ENCODE measurements at regions not wholly inside any gene's neighbourhood (a gene's known extent, or its start where the extent isn't known, plus 50 kb on each side); places are given as distances from the start of the nearest gene placed in this dataset.
A peak's percentile ranks its signal among the peaks of the same experiment; 100 is the strongest.

- no peak overlapping the region for H3K27ac ChIP-seq
- no peak overlapping the region for H3K4me3 ChIP-seq
Measured at GRCh38 chr1:228927946-228928898, 192.9 kb downstream of the RHOU start.

- Histone ChIP-seq H3K27ac (no peak overlapping the region), H3K4me3 (no peak overlapping the region)
Measured at GRCh38 chr1:228929476-228930027, 194.3 kb downstream of the RHOU start.

GRCh38 chr1:228930479-228930957, 195.2 kb downstream of the RHOU start:
- Histone ChIP-seq H3K4me3 (no peak overlapping the region), H3K27ac (no peak overlapping the region)

- no peak overlapping the region for H3K27ac ChIP-seq
- no peak overlapping the region for H3K4me3 ChIP-seq
Measured at GRCh38 chr1:228933753-228934152, 198.5 kb downstream of the RHOU start.

GRCh38 chr1:228935198-228935663, 200.0 kb downstream of the RHOU start:
- Histone ChIP-seq H3K27ac (no peak overlapping the region), H3K4me3 (no peak overlapping the region)

GRCh38 chr1:228935855-228936727, 200.8 kb downstream of the RHOU start:
- Histone ChIP-seq H3K27ac (no peak overlapping the region), H3K4me3 (no peak overlapping the region)

- H3K27ac ChIP-seq, result no peak overlapping the region
- H3K4me3 ChIP-seq, result no peak overlapping the region
Measured at GRCh38 chr1:228936881-228937280, 201.6 kb downstream of the RHOU start.

GRCh38 chr1:228937351-228937750, 202.1 kb downstream of the RHOU start:
- no peak overlapping the region for H3K4me3 ChIP-seq
- peak overlapping the region in 3 of 21 experiments; percentile 57 to 65 (median 59) for H3K27ac ChIP-seq

- Histone ChIP-seq H3K4me3 (no peak overlapping the region), H3K27ac (peak overlapping the region in 15 of 21 experiments; percentile 11 to 73 (median 44))
Measured at GRCh38 chr1:228937851-228938536, 202.7 kb downstream of the RHOU start.

GRCh38 chr1:228938537-228938901, 203.2 kb downstream of the RHOU start:
- Histone ChIP-seq H3K4me3 (no peak overlapping the region), H3K27ac (peak overlapping the region in 13 of 21 experiments; percentile 11 to 73 (median 46))

GRCh38 chr1:228939001-228939691, 203.9 kb downstream of the RHOU start:
- Histone ChIP-seq H3K4me3 (no peak overlapping the region), H3K27ac (peak overlapping the region in 6 of 21 experiments; percentile 11 to 73 (median 24))

GRCh38 chr1:228939881-228940392, 204.7 kb downstream of the RHOU start:
- H3K27ac ChIP-seq, result no peak overlapping the region
- H3K4me3 ChIP-seq, result no peak overlapping the region

- H3K27ac ChIP-seq, result no peak overlapping the region
- H3K4me3 ChIP-seq, result no peak overlapping the region
Measured at GRCh38 chr1:228940526-228940925, 205.2 kb downstream of the RHOU start.

GRCh38 chr1:228940926-228941325, 205.6 kb downstream of the RHOU start:
- Histone ChIP-seq H3K4me3 (no peak overlapping the region), H3K27ac (no peak overlapping the region)

GRCh38 chr1:228941666-228942065, 206.4 kb downstream of the RHOU start:
- H3K4me3 ChIP-seq, result no peak overlapping the region
- H3K27ac ChIP-seq, result no peak overlapping the region

GRCh38 chr1:228943436-228943835, 208.2 kb downstream of the RHOU start:
- H3K27ac ChIP-seq, result no peak overlapping the region
- no peak overlapping the region for H3K4me3 ChIP-seq

GRCh38 chr1:228944296-228944695, 209.0 kb downstream of the RHOU start:
- no peak overlapping the region for H3K27ac ChIP-seq
- H3K4me3 ChIP-seq, result no peak overlapping the region

GRCh38 chr1:228944935-228945371, 209.7 kb downstream of the RHOU start:
- no peak overlapping the region for H3K4me3 ChIP-seq
- no peak overlapping the region for H3K27ac ChIP-seq

GRCh38 chr1:228945885-228946284, 210.6 kb downstream of the RHOU start:
- Histone ChIP-seq H3K27ac (no peak overlapping the region), H3K4me3 (no peak overlapping the region)
